Right forelimb (tissue), 1 donor: ENCODE measurements at regions not wholly inside any gene's neighbourhood (a gene's known extent, or its start where the extent isn't known, plus 50 kb on each side); places are given as distances from the start of the nearest gene placed in this dataset.
"Not testable (repeated sequence)": the region's sequence is repeated elsewhere in the genome, so short reads cannot be mapped to it uniquely, and the experiment has no call there.

Experiments used
- DNase-seq: peaks from one replicate; pipeline ENCODE4 v3.0.0-alpha.2; 2018

DNA sequence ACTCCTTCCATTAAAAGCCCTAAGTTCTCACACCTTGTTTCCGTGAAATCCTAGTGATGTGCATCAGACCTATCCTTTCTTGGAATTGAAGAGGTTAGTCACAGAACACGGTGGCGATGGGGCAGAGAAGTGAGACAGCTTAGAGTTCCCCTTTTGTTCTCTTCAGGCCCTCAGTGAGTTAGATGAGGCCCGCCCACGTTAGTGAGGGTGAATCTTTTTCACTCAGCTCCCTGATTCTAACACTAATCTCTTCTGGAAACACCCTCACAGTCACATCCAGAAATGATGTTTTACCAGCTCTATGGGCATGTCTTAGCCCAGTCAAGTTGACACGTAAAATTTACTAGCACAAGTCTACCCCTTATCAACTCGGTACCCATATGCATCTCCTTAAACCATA is 172.7 kb upstream of the NOX3 start:
- DNase-seq: no peak

DNA sequence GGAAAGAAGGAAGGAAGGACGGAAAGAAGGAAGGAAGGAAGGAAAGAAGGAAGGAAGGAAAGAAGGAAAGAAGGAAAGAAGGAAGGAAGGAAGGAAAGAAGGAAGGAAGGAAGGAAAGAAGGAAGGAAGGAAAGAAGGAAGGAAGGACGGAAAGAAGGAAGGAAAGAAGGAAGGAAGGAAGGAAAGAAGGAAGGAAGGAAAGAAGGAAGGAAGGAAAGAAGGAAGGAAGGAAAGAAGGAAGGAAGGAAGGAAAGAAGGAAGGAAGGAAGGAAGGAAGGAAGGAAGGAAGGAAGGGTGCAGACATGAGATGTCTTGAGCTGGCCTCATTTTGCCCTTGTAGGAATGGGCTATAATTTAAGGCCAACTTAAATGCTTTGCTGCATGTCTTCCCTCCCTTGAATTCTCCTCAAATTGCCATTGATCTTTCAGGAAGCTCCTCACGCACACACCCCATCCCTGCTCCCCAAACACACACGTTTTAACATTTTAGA is 172.1 kb upstream of the NOX3 start:
- DNase-seq: not testable (repeated sequence)

DNA sequence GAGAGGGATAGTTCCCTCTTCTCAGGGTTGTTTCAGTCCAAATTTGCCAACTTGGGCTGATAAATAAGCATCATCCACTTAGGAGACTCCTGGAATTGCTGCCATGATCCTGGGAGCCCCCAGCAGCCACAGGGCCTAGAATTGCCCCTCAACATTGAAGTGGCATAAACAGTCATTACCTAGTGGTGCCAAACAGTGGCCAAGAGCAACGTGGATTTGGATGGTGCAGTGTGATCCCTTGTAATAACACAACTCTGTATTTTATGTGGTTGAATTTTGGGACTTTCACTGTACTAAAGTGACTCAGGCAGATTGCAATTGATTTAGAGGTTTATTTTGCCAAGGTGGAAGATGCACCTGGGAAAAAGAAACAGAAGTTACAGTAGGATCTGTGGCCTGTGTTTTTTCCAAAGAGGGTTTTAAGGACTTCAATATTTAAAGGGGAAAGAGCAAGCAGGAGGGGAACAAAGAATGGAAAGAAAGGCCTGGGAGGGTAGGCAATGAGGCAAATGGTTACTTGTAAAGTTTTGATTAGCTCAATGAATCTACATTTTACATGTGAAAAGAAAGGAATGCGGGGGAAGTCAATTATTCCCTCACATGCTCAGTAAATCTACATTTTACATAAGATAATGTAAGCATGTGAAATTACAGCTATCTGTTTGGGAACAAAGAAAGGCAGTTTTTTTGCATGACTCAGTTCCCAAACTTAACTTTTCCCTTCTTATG is 168.0 kb upstream of the NOX3 start:
- DNase-seq: no peak

DNA sequence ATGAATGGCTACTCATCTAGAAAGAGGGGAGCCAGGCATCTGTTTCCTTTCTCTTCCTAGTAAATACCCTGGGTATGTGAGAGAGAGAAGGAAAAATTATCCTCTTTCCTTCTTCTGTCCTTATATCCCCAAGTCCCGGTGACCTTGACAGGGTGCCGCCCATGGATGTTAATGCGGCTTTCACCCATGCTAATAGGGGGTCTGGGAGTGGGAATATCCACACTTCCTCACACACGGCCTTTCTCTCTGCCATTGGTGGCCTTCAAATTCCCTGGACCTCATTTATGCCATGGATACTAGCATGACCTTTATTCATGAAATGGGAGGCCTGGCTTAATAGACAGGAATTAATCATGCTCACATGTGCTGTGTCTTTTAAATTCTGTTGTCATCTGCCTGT is 159.0 kb upstream of the NOX3 start:
- no peak for DNase-seq

DNA sequence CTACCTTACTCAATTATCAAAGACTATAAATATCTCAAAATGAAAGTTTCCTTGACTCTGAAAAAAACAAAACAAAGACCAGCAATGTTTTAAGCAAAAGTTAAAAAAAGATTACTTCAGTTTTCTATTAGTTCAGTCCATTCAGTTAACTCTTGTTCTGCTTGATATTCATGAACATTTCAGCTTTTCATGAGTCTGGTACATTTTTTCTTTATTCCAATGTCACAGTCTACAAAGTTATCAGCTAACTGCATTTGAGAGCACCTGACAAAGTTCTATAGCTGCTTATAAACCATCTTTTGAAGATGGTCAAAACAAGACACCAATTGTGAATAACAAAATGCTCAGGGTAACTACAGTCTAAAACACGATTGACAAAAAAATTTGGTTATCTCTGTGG is 156.1 kb upstream of the NOX3 start:
- DNase-seq: no peak

DNA sequence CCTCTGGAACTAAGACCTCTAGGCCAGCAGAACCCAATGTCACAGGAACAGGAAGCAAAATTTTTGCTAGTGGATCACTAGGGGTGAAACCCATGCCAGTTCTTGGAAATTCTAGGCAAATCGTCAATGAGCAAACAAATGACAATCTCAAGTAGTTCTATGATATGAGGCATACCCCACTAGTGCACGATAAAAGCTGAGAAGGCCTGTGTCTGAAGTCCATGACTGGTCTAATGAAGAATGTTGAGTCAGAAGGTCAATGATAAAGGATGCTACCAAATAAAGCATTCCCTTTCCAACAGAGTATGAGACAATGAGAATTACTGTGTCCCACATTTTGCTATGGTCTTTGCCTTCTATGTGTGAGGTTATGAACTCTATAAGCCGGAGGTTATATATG is 149.4 kb upstream of the NOX3 start:
- DNase-seq: no peak

DNA sequence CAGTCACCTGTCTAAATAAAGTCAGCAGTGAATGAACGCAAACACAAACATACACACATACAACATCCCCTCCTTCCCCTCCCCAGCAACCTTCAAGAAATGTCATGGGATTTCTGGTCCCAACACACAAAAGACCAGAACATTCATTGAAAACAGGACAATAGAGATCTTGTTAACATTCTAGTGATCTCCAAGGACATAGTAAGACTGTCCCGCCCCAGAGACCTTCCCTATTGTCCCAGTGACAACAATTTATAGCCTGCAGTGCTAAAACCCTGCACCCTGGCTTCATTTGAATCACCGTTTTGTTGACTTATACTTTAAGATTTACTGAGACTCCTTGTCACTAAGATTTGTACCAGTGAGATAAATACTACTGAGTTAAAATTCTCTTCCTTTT is 143.9 kb upstream of the NOX3 start:
- DNase-seq: no peak

DNA sequence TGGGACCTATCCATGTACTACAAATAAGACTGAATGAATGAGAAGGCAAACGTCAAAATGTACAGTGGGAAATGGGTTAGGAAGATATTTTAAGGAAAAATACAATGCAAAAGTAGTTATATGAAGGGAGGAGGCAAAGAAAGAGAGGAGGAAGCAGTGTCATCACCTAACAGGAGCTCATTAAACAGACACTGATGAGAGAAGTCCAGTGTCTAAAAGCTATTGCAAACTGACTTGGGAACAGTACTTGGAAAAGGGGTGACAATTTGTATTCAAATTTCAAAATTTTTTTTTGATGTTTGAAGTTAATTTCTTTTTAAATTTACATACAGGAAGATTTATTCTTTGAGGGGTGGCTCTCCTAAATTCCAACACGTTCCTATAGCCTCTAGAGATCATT is 143.5 kb upstream of the NOX3 start:
- DNase-seq: no peak

DNA sequence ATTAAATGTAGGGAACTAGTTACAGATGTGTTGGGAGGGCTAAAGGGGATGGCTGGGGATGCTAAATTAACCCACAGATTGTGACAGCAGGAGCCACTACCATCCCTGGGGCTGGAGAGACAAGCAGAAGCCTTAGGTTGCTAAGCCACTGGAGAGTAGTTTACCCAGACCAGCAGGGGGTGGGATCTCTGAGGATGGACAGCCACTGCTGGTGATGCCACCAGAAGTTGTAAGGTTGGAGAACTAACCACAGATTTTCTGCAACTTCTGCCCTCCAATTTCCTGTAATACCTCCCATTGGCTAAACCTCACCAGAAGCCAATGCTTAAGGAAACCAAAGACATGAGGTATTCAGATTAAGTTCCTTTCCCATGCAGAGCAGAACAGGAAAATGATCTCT is 139.6 kb upstream of the NOX3 start:
- DNase-seq: no peak

DNA sequence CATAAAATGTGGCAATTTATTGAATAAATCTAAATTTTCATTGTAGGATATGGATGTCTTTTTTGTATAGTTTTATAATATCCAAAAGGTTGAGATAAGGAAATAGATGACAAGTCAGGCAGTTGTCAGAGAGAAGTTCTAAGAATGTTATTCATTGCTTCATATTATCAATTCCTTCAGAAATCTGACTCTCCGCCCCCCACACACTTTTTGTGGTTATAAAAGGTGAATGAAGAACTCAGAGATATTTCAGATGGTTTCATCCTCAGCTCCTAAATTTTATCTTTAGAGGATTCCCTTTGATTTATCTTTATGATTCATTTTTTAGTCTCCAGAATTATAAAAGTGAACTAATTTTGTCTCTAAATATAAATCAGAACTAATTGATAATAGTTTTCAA is 136.1 kb upstream of the NOX3 start:
- DNase-seq: no peak

DNA sequence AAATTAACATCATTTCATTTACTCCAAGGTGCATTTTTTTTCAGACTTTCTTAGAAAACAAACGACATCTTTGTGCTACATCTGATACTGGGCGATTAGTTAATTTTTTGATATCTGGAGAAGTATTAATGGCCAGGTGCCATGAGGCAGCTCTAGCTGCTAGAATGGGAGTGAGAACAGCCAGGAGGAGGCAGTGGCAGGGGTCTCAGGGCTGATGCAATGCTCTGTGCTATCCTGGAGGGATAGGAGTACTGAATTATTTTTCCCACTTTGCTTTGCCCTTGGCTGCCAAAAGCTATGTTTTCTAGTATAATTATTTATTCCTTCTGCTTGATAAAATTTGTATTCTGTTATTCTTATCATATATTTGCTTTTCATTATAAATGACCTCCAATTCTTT is 133.6 kb upstream of the NOX3 start:
- no peak for DNase-seq

DNA sequence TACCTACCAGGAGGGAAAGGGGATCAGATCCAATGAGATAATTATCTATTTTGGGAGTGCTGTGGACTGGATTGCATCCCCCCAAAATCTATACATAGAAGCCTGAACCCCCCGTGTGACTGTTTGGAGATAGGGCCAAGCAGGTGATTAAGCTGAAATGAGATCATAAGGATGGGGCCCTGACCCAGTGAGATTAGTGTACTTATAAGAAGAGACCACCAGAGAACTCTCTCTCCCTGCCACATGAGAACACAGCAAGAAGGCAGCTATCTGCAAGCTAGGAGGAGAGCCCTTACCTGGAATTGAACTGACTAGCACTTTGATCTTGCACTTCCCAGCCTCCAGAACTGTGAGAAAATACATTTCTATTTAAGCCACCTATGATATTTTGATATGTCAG is 132.2 kb upstream of the NOX3 start:
- no peak for DNase-seq

DNA sequence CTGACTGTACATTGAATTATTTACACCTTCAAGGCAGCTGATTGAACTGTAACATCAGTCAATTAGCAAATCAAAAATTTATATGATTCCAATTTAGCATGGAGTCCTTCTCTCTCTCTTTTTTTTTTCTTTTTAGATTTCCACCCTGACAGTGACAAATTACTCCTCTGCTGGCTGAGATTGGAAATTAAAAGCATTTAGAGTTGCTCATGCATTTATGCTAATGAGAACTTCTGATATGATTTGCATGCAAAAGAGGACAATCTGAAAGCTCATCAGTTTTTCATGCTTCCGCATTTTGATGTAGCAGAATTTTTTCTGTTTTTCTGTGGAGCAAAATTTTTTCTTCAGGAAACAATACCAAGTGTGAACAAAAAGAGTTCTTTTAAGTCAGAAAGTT is 130.5 kb upstream of the NOX3 start:
- no peak for DNase-seq

DNA sequence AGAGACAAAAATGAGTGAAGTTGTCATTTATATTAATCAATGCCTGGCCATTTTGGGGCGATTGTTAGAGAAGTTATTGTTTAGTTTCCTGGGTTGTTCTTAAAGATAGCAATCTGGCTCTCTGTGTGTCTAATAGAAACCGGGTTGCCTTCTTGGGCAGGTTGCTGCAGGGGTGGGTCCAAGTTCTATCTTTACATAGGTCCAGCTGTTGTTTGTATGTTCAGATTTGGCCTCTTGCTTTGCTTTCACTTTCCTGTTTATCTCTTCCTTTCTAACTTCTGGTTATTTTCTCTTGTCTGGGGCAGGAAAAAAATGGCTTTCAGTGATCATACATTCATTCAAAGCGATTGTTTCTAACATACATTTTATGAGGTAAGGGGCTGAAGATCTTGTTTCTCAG is 128.4 kb upstream of the NOX3 start:
- no peak for DNase-seq

DNA sequence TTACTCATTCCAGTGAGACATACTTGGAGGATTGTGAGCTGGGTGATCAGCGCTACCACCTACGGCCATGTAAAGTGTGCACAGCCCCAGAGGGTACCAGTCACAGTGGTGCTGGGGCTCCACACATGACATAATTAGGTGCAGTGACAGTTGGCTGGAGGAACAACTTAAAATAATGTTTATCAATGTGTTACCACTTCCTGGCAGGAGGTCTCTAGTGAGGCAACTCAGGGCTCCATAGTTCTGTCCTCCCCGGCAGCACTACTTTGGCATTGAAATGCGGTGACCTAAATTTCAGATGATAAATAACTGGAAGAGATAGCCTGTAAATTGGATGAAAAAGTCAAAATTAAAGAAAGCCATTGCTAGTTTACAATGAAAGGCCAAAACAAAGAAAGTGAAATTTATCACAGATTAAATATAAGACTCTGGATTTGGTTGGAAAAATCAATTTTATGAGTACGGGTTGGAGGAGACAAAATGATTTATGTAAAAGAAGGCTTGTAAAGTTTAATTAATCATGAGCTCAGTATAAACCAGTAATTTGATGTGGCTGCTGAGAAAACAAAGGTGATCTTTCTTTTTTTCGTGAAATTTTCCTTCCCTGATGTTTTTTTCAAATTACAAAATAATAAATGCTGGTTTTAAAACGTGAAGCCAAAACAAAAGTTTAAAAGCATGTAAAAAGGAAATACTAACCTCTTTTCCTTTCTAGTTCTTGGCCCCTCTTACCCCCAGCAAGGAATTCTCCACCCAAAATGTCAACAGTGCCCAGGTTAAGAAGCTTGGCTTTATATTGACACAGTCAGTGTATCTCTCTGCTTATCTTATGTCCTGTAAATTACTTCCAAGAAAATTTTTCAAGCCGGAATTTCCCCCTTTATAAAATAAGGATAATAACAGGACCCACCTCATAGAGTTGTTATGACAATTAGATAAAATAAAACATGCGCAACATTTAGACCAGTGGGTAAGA is 126.7 kb upstream of the NOX3 start:
- no peak for DNase-seq

DNA sequence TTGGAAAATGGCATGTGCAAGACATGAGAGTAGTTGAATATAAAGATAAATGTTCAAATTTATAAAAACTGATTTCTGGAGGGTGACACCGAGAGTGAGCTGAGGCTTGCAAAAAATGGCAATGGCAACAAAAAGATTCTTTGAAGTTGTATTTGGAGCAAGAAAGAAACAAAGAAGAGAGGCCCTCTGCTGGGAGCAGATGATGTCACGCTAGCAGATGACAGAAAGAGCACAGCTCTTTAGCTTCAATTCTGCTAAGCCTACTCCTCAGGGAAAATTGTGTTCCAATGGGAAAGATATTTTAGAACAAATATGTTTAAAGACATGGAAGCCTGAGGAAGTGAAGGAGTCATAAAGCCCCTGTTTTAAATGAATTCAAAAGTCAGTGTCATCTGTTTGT is 125.3 kb upstream of the NOX3 start:
- DNase-seq: no peak

DNA sequence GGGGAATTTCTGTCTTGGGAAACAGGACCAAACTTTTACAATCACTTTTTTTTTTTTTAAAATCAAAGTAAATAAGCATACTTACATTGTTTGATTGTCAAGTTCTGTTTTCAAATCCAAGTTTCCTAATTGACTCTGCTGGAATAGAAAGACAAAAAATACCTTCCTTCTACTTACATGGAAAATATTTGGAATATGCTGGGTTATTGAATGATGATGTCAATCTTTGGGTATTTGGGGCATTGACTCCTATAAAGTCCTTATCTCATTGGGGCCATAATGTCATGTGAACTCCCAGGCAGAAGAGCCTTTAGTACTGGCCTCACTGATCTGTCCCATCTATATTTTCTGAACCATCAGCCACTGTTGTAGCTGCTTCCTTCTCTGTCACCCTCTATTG is 122.6 kb upstream of the NOX3 start:
- DNase-seq: no peak

DNA sequence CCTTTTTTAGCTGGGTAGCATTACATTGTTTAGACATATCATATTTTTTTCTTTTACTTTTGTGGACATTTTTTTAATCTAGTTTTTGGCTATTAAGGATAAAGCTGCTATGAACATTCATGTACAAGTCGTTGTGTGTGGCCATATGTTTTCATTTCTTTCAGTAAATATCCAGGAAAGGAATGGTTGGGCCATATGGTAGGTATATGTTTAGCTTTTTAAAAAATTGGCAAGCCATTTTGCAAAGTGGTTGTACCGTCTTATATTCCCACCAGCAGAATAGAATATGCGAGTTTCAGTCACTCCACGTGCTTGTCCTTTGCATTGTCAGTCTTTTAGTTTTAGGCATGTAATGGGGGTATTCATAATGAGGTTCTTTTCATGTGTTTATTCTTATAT is 106.3 kb upstream of the NOX3 start:
- DNase-seq: no peak

DNA sequence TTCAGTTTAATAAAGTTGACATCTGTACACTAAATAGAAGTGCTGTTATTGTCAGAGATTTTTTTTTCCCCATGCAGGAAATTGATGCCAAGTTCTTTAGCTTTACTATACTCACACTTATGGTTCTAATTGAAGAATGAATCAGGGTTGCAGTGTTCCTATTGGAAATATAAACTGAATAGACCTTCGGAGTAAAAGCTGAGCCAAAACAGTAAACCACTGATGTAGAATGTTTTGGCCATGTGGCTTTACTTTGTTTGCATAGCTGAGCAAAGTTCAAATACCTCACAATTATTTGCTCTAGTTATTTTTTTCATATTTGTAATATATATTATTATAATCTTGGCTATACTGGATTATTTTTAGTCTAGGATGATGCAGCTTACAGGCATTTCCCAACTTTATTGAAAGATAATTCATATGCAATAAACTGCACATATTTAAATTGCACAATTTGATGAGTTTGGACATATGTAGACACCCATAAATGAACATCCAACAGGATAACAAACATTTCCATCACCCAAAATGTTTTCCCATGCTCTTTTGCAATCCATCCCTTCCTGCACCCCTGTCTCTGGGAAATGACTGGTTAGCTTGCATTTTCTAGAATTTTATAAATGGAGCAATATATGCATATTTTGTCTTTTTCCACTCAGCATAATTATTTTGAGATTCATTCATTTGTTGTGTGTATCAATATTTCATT is 105.8 kb upstream of the NOX3 start:
- no peak for DNase-seq

DNA sequence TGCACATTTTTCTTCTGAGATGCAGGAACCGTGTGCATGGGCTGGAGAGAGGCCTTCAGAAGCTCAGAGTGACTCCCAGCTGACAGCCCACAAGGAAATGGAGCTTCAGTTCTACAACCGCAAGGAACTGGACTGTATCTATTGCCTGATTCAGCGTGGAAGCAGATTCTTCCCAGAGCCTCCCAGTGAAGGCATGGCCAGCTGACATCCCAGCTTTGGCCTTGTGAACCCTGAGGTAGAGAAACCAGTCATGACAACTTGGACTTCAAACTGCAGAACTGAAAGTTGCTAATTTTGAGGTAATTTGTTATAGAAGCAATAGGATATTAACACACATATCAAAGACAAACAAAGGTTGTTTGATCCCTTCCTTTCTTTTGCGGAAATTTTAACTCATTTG is 94.3 kb upstream of the NOX3 start:
- no peak for DNase-seq

DNA sequence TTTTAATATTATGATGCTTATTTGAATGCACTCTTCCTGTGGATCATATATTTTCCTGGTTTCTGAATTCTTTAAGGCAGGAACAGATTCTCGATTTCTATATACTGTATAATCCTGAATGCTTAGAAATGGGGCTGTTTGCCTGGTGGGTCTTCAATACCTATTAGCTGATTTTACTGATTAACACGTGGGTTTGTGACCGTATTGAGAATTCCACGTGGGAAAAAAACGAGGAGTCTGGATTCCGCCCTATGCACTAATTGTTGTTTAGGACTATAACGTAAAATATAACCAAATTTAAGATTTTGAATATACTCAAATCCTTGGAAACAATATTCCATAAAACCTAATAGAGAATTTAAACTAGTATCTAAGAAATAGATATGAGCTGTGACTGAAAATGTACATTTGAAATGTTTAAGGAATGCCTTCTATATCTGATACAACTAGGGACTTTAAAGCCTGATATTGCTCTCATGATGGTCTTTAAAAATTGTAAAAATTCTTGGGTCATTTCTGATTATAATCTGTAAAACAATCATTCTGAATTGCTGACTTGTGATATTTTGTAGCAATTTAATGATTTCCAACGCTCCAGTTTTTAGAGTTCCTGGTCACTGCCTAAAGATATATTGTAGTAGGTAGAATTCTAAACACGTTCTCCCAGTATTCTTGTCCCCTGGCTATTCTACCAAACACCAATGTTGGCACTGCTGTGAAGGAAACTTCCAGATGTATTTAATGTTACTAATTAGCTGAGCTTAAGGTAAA is 93.6 kb upstream of the NOX3 start:
- DNase-seq: no peak

DNA sequence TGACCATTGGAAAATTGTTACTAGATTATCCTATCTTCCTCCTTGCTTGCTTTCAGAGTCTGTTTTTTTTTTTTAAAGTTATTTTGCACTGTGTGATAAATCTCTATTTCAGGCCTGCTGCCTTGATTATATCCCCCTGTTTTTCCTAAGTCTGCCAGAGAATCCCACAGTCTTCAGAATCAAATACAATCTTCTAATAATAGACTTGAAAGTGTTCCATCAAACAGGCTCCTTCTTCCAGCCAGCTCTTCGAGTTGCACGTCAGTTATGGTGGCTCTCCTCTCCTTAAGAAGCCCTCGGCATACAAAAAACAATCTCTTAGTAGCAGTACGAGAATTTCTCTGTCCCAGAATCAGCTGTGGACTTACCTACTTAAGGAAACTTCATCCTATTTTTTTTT is 92.9 kb upstream of the NOX3 start:
- no peak for DNase-seq

DNA sequence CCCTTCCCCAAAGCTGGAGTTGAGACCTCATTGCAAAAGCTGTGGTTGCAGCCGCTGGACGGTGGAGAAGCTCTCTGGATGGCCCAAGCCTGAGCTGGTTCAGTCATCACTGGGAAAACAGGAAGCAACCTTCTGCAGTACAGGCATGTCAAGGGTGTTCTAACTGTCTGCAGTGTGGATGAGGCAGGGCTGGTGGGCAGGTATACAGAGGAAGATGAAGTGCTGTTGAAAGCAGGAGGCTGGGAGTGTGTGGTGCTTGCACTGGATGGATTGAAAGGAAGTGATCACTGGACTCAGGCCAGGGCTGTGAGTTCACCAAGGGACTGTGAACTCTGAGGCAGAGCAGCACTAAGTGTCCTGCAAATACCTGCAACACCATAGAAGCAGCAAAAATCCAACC is 89.0 kb upstream of the NOX3 start:
- no peak for DNase-seq
